ENCODE measurements at regions not wholly inside any gene's neighbourhood (a gene's known extent, or its start where the extent isn't known, plus 50 kb on each side); places are given as distances from the start of the nearest gene placed in this dataset.
"Not testable (repeated sequence)": the region's sequence is repeated elsewhere in the genome, so short reads cannot be mapped to it uniquely, and the experiment has no call there.

DNA sequence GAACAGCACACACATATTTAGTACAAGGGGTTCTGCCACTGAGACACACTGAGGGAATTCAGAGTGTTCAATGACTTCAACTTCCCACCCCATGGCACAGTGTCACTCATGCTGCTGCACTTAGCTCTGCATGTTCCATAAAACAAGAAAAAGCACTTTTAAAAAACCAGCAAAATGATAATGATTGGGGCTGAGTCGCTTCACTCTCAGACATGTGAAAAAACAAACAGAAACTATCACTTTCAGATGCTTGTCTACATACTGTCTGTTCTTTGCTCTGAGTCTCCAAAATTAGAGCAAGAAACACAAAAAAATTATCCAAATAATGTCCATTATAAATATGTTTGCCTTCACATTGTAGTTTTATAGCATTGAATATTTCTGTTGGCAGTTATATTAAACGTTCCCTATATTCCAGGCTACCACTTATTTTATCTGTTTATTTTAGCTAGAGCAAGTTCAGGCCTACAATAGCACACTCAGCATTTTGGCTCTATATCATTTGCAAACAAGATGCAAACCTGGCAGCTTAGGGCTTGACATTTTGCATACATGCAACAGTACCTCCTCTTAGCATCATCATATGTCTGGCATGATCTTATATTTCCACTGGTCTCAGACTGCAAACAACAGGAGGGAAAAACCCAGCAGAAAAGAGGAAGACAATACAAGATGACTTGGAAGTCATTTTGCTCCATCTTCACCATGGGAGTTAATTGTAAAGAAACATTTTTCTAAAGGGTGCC is 398.8 kb downstream of the HACE1 start:
- Mint-ChIP-seq H3K27ac (no peak overlapping the region), H3K27me3 (no peaks in the 10 kb centered on the region), H3K9me3 (no peaks in the 10 kb centered on the region), H3K4me1 (no peaks in the 10 kb centered on the region), H3K4me3 (no peak overlapping the region)
- DNase-seq (no peak), ATAC-seq (no peak)

DNA sequence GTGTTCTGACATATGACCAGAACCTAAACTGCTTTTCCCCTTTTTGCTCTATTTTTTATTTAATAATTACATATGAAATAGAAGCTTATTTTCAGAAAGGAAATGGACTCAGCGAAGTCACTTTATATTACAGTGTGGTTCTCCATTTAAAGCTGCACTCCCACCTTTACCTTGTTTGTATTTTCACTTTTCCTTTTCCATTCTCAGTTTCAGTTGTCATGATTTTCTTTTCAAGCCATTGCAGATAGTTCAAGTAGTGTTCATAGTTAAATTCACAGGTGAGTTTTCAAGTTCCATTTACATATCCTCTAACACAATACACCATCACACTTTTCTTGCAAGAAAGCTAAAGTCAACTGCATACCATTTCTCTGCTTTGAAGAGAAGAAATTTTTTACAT is 400.2 kb downstream of the HACE1 start:
- DNase-seq = no peak
- no peaks in the 10 kb centered on the region for H3K27me3 Mint-ChIP-seq
- H3K4me3 Mint-ChIP-seq = no peak overlapping the region
- no peaks in the 10 kb centered on the region for H3K9me3 Mint-ChIP-seq
- H3K27ac Mint-ChIP-seq = no peak overlapping the region
- H3K4me1 Mint-ChIP-seq = no peaks in the 10 kb centered on the region
- ATAC-seq = no peak

DNA sequence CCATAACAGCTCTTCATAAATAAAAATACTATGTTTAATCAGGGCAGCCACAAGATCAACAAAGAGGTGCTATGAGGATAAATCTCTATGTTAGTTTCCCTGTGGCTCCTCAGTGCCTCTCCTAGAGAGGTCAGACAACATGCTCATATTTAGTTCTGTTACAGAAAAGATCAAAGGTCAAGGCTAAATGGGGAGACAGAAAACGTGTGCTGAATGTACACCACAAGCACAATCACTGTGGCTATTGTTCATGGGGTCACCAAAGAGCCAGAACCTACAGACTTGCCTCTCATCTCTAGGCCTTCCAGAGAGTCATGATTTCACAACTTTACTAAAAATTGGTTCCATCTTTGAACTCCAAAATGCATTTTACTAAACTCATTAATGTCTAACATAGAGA is 409.8 kb downstream of the HACE1 start:
- H3K27me3 Mint-ChIP-seq = no peaks in the 10 kb centered on the region
- no peak for ATAC-seq
- no peak overlapping the region for H3K27ac Mint-ChIP-seq
- H3K4me3 Mint-ChIP-seq = no peak overlapping the region
- H3K4me1 Mint-ChIP-seq = no peaks in the 10 kb centered on the region
- DNase-seq = no peak
- peaks cover 5 to 7% of the 10 kb centered on the region in 2 donors for H3K9me3 Mint-ChIP-seq

DNA sequence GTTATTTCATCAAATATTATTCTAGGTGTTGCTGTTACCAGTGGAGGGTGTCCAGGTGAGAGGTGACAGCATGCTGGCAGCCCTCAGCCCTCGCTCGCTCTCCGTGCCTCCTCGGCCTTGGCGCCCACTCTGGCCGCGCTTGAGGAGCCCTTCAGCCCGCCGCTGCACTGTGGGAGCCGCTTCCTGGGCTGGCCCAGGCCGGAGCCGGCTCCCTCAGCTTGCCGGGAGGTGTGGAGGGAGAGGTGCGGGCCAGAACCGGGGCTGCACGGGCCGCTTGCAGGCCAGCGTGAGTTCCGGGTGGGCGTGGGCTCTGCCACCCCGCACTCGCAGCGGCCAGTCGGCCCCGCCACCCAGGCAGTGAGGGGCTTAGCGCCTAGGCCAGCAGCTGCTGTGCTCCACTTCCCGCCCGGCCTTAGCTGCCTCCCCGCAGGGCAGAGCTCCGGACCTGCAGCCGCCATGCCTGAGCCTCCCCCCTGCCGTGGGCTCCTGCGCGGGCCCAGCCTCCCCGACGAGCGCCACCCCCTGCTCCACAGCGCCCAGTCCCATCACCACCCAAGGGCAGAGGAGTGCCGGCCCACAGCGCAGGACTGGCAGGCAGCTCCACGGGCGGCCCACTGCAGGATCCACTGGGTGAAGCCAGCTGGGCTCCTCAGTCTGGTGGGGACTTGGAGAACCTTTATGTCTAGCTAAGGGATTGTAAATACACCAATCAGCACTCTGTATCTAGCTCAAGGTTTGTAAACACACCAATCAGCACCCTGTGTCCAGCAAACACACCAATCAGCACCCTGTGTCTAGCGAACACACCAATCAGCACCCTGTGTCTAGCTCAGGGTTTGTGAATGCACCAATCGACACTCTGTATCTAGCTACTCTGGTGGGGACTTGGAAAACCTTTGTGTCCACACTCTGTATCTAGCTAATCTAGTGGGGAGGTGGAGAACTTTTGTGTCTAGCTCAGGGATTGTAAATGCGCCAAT is 413.3 kb downstream of the HACE1 start:
- H3K4me3 Mint-ChIP-seq, H3K27me3 Mint-ChIP-seq, H3K9me3 Mint-ChIP-seq, ATAC-seq, H3K27ac Mint-ChIP-seq, H3K4me1 Mint-ChIP-seq, DNase-seq: not testable (repeated sequence)

DNA sequence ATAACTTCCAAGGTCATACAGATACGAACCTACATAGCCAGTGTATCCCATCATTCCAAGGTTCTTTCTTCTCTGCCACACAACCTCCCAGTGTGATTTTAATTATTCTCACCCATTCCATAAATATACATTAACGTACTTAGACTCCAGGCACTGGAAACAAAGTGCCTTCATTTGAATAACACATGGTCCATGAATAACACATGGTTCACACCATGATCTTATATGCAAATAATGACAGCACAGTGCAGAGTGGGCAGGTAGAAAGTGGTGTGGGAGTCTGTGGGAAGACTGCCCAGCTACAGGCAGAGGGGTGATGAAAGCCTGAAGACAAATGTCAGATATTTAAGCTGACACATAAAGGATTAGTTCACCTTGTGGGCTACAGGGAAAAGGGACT is 425.2 kb downstream of the HACE1 start:
- no peak overlapping the region for H3K27ac Mint-ChIP-seq
- peaks cover 0 to 5% of the 10 kb centered on the region in 2 donors for H3K9me3 Mint-ChIP-seq
- DNase-seq (no peak), ATAC-seq (no peak)
- no peaks in the 10 kb centered on the region for H3K4me1 Mint-ChIP-seq
- peaks cover 5% of the 10 kb centered on the region for H3K27me3 Mint-ChIP-seq
- H3K4me3 Mint-ChIP-seq = no peak overlapping the region

DNA sequence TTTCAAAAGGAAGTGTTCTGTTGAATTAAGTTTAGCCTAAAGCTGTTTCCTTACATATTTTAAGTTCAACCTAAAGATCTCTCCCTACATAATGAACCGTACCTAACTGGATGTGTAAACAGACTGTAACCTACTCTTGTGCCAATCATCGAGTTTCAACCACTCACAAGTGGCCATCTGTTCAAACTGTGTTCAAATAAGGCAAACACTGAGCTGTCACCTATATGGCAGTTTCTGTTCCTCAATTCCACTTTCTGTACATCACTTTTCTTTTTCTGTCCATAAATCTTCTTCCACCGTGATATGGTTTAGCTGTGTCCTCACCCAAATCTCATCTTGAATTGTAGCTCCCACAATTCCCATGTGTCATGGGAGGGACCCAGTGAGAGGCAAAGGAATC is 428.6 kb downstream of the HACE1 start:
- no peak for ATAC-seq
- no peaks in the 10 kb centered on the region for H3K4me1 Mint-ChIP-seq
- no peaks in the 10 kb centered on the region for H3K27me3 Mint-ChIP-seq

DNA sequence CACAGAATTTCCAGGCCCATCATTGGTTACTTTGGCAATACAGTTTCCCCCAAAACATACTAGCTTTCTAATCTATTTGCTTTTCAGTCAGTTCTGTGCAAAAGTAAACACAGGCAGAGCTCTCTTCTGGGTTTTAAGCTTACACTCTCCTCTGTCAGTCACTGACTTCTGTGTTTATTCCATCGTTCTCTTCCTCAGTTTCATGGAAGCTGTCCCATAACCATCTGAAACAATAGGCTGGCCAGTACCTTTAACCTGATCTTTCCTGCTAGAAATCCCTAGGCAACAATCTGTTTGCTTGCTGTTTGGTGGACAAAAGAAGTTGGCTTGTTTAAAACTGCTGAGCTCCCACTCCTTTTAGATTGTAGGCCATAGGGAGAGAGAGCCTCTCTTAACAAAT is 431.5 kb downstream of the HACE1 start:
- no peak overlapping the region for H3K27ac Mint-ChIP-seq
- ATAC-seq (no peak), DNase-seq (no peak)
- peaks cover 3 to 23% of the 10 kb centered on the region in 2 donors for H3K9me3 Mint-ChIP-seq
- H3K4me3 Mint-ChIP-seq = no peak overlapping the region
- H3K4me1 Mint-ChIP-seq = no peaks in the 10 kb centered on the region
- no peaks in the 10 kb centered on the region for H3K27me3 Mint-ChIP-seq

More for the DNA sequence above, 428.6 kb downstream of the HACE1 start:
- DNase-seq = no peak
- Mint-ChIP-seq H3K4me3 (no peak overlapping the region), H3K9me3 (peaks cover 0 to 7% of the 10 kb centered on the region in 2 donors), H3K27ac (no peak overlapping the region)

DNA sequence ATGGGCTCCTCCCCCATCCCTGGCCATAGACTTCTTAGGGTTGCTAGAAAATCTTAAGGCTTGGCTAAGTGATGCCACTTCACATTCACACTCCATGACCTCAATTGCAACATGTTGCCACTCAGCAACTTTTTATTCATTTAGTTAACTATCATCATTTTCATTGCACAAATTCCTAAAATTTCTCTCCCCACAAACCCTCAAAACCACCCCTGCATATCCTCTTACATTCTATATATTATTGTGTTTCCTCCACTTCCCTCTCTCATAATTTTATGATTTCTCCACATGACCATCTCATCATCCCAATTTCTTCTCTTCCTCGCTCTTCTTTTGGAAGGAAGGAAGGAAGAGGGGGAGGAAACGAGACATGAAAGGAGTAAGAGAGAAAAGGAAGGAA is 436.0 kb downstream of the HACE1 start:
- no peaks in the 10 kb centered on the region for H3K4me1 Mint-ChIP-seq
- no peak overlapping the region for H3K27ac Mint-ChIP-seq
- H3K27me3 Mint-ChIP-seq = no peaks in the 10 kb centered on the region
- H3K9me3 Mint-ChIP-seq = peaks cover 18 to 23% of the 10 kb centered on the region in 2 donors
- no peak overlapping the region for H3K4me3 Mint-ChIP-seq
- no peak for DNase-seq
- no peak for ATAC-seq

DNA sequence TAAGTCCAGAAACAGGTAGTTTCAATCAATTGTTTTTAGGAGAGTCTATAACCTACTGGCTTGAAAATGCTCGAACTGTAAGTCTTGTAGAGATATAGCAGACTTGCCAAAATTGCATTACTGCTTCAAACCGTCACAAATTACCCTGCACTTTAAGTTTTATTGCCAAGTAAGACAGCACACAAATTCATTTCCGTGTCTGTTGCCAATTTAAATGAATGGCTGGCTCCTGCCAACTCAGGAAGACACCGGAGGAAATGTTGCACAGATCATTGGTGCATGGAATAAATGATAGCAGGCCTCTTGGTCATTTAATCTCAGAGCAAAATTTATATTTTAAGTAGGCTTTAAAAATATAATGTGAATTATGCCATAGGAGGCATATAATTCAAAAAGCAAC is 438.1 kb downstream of the HACE1 start:
- DNase-seq (no peak), ATAC-seq (no peak)
- Mint-ChIP-seq H3K9me3 (peaks cover 18 to 29% of the 10 kb centered on the region in 2 donors), H3K4me1 (no peaks in the 10 kb centered on the region), H3K4me3 (no peak overlapping the region), H3K27me3 (no peaks in the 10 kb centered on the region), H3K27ac (no peak overlapping the region)

DNA sequence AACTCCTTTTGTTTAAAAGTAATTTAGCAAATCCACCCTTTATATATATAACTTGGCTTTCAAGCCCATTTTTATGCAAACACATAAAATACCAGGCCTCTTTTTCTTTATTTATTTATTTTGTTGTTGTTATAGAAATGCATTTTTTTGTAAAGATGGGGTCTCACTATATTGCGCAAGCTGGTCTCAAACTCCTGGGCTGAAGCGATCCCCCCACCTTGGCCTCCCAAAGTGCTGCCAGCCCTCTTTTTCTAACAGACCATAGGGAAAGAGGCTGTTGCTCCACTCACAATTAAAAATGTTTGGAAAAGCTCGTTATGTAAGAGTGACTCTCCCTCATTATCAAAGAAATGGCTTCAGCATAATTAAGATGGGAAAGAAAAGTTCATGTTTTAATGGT is 440.9 kb downstream of the HACE1 start:
- Mint-ChIP-seq H3K4me3 (no peak overlapping the region), H3K27me3 (no peaks in the 10 kb centered on the region), H3K27ac (no peak overlapping the region), H3K4me1 (no peaks in the 10 kb centered on the region), H3K9me3 (peaks cover 18 to 19% of the 10 kb centered on the region in 2 donors)
- DNase-seq = no peak
- no peak for ATAC-seq

DNA sequence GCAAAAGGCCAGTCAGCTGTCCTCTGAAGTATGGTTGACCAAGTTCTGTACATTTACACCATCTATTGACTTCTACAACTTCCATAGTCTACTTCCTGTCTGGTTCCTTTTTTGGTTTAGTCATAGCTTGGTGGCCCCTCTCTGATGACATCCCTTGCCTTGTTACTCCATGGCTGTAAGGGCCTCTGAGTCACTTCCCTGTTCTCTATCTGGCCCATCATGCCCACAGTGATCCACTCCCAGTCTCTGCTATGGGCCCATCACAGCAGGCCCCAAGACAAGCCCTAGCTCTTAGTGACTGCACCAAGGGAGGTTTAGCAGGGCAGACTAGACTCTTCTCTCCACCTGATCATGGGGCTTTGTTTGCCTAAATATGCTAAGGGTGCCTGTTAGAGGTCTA is 441.6 kb downstream of the HACE1 start:
- Mint-ChIP-seq H3K27ac (no peak overlapping the region), H3K4me3 (no peak overlapping the region), H3K9me3 (peaks cover 12 to 15% of the 10 kb centered on the region in 2 donors), H3K27me3 (no peaks in the 10 kb centered on the region), H3K4me1 (no peaks in the 10 kb centered on the region)
- ATAC-seq (no peak), DNase-seq (no peak)

DNA sequence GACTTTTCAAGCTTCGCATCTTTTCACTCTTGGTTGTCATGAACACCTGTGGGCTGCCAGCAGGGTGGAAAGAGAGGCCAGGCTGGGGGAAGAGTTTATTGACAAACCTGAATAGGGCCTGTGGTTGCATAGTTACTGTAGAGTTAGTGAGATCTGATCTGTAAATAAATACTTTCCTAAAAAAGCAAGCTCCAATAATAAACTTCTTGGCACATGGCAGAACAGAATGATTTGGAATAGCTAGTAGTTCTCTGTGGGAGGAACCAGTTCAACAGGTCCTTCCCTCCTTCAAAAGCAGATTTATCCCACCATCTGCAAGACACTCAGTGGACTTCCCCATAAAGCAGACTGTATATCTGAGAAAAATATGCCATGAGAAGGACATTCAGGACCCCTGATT is 445.0 kb downstream of the HACE1 start:
- H3K27me3 Mint-ChIP-seq = no peaks in the 10 kb centered on the region
- no peak overlapping the region for H3K27ac Mint-ChIP-seq
- ATAC-seq (no peak), DNase-seq (no peak)
- H3K4me1 Mint-ChIP-seq = no peaks in the 10 kb centered on the region
- H3K9me3 Mint-ChIP-seq = peaks cover 0 to 6% of the 10 kb centered on the region in 2 donors
- H3K4me3 Mint-ChIP-seq = no peak overlapping the region

DNA sequence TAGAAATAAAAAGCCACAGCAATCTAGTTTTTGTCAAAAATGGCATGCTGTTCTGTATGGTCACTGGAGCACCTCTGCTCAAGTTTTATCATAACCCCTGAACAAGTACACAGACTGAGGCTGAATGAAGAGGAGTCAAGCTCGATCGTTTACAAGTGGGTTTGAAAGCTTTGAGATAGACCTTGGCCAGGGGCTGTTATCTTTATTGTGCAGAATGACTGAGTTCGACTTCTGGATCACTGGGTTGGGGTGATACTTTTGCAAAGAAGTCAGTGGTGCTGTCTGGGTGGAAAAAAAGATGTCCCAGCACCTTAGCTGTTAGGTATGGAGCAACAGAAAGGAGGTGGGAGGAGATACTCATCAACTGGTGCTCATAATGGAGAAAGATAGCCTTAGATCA is 446.0 kb downstream of the HACE1 start:
- H3K27me3 Mint-ChIP-seq = no peaks in the 10 kb centered on the region
- no peak overlapping the region for H3K4me3 Mint-ChIP-seq
- H3K9me3 Mint-ChIP-seq = peaks cover 0 to 6% of the 10 kb centered on the region in 2 donors
- H3K4me1 Mint-ChIP-seq = no peaks in the 10 kb centered on the region
- H3K27ac Mint-ChIP-seq = no peak overlapping the region
- ATAC-seq = no peak
- DNase-seq = no peak

DNA sequence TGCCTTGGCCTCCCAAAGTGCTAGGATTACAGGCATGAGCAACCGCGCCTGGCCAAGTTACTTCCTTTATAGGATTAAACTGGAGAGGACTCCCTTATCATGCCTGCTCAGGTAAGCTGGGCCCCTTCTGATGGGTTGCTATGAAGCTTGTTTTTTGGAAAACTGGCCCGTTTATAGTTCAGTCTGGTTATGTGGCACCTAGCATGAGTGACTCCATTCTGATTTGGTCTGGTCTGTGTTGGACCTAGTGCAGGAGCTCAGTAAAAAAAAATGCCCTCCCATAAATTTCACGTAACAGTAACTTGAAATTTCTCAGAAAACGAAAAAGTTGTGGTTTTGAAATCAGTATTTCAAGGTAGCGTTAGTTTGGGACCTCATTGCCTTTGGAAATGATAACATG is 448.4 kb downstream of the HACE1 start:
- no peaks in the 10 kb centered on the region for H3K9me3 Mint-ChIP-seq
- no peaks in the 10 kb centered on the region for H3K4me1 Mint-ChIP-seq
- ATAC-seq (no peak), DNase-seq (no peak)
- no peaks in the 10 kb centered on the region for H3K27me3 Mint-ChIP-seq
- H3K27ac Mint-ChIP-seq = no peak overlapping the region
- no peak overlapping the region for H3K4me3 Mint-ChIP-seq

DNA sequence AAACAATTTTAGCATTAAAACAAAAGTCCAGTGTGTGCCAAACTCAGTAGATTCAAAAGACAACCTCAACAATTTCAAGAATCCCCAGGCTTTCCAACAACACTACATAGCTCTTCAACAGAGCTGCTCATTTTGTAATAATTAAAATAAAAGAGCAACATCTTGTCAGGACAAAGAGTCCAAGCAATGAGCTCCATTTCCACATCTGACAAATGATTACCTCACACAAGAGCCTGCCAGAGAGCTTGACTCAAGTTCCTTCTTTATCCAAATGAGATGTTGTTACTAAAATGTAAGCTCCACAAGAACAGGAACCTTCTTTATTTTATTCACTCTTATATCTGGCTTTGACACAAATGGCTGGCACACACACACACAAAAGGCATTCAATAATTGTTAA is 449.8 kb downstream of the HACE1 start:
- Mint-ChIP-seq H3K4me3 (no peak overlapping the region), H3K27ac (no peak overlapping the region), H3K27me3 (no peaks in the 10 kb centered on the region), H3K4me1 (no peaks in the 10 kb centered on the region), H3K9me3 (no peaks in the 10 kb centered on the region)
- no peak for ATAC-seq
- DNase-seq = no peak

DNA sequence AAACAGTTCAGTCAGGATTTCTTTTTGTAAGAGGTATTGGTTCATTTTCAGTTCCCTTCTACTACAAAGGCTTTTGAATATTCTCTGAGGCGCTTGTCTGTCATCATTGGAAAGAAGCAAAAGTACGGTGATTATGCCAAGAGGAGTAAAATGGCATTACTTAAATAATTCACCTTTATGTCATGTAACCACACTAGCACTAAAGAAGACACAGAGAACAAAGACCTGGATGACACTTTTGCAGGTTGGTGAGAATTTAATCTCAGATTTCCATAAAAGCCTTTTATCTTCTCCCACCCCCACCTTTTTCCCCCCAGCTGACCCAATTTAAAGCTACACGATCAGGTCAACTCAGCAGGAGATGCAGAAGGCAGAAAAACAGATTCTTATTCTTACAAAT is 451.8 kb downstream of the HACE1 start:
- ATAC-seq (no peak), DNase-seq (no peak)
- no peak overlapping the region for H3K4me3 Mint-ChIP-seq
- no peaks in the 10 kb centered on the region for H3K27me3 Mint-ChIP-seq
- H3K4me1 Mint-ChIP-seq = no peaks in the 10 kb centered on the region
- H3K27ac Mint-ChIP-seq = no peak overlapping the region
- H3K9me3 Mint-ChIP-seq = peaks cover 0 to 6% of the 10 kb centered on the region in 2 donors

All from stimulated activated naive CD8-positive, alpha-beta T cell treated with anti-CD3 and anti-CD28 coated beads, Interleukin-15, amount 100 ng/mL, for 72 hours (primary cell).